Urinary bladder (tissue), 3 donors: ENCODE measurements at regions not wholly inside any gene's neighbourhood (a gene's known extent, or its start where the extent isn't known, plus 50 kb on each side); places are given as distances from the start of the nearest gene placed in this dataset.
"Not testable (repeated sequence)": the region's sequence is repeated elsewhere in the genome, so short reads cannot be mapped to it uniquely, and the experiment has no call there.

Source experiments
- DNase-seq: peaks from one replicate; pipeline ENCODE4 v3.0.0-alpha.2; 2015; ENCODE audit errors: extremely low spot score
- H3K27ac ChIP-seq: one replicate; pipeline ENCODE4 v1.5.1; 2013; ENCODE audit warnings: low read depth, mild to moderate bottlenecking, moderate library complexity
- H3K36me3 ChIP-seq: one replicate; pipeline ENCODE4 v1.6.1; 2013; ENCODE audit warnings: mild to moderate bottlenecking, moderate library complexity; ENCODE audit not compliant: insufficient read depth
- H3K4me1 ChIP-seq: one replicate; pipeline ENCODE4 v1.6.1; 2013; ENCODE audit warnings: mild to moderate bottlenecking, moderate library complexity; ENCODE audit not compliant: insufficient read depth
- H3K4me3 ChIP-seq: one replicate; pipeline ENCODE4 v1.5.1; 2013; ENCODE audit warnings: low read depth, low read length
- WGBS: extraction: QIAGEN DNeasy Blood & Tissue Kit; methylation state at CpG from one replicate; pipeline ENCODE4 v1.1.7; 2013; 5-methylcytosine and 5-hydroxymethylcytosine counted together
- donor health status: healthy with polysubstance abuse.
- donor health status: healthy.

DNA sequence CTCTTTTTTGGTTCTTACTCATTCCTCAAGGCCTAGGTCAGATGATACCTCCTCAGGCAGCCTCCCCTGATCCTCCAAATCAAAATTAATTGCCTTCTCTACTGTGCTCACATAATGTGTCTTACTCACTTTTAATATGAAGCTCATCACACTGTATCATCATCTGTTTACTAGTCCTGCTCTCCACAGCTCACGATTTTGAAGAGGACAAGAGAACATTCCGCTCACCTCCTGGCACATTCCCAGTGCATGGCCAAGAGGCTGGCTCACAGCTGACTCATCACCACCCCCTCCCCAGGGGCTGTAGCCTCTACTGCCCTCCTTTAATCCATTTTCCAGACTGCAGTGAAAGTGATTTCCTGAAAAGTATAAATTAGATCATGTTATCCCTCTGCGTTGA lies 133.1 kb downstream of the ALDH8A1 start:
- no peak overlapping the region for H3K4me3 ChIP-seq
- no peak for DNase-seq
- no peak overlapping the region for H3K27ac ChIP-seq
- WGBS, result 79% methylated on average over 3 of the region's 3 CpGs
- no peaks in the 10 kb centered on the region for H3K4me1 ChIP-seq
- H3K36me3 ChIP-seq, result no peaks in the 10 kb centered on the region

GRCh38 chr6:134816300-134816699 lies 133.6 kb downstream of the ALDH8A1 start:
- no peak overlapping the region for H3K4me3 ChIP-seq
- H3K36me3 ChIP-seq, result no peaks in the 10 kb centered on the region
- no peaks in the 10 kb centered on the region for H3K4me1 ChIP-seq
- WGBS, result 92% methylated on average over 1 of the region's 1 CpG
- DNase-seq, result no peak
- H3K27ac ChIP-seq, result no peak overlapping the region

DNA sequence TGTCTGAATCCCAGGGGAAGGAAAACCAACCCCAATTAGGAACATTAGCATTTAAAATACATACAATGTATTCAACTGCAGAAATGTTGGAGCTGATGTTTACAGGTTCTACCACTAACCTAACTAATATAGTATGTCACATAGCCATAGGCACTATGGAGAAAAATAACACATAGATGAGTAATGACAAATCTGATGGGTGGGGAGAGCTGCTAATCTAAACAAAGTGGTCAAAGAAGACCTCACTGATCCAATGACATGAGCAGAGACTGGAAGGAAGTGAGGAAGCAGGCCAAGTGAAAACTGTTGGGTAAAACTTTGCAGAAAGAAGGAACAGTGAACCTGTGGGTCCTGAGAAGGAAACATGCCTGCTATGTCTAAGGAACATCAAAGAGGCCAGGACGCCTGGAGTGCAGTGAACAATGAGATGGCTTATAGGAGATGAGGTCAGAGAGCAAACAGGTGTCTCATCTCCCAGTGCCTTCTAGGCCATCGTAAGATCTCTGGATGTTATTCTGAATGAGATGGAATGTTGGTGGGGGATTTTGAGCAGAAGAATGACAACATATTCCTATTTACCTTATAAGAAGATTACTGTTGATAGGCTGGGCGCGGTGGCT lies 135.7 kb downstream of the ALDH8A1 start:
- WGBS, result 87% methylated on average over 4 of the region's 4 CpGs
- Histone ChIP-seq H3K4me3 (no peak overlapping the region), H3K36me3 (no peaks in the 10 kb centered on the region), H3K27ac (no peak overlapping the region), H3K4me1 (no peaks in the 10 kb centered on the region)
- DNase-seq, result no peak

DNA sequence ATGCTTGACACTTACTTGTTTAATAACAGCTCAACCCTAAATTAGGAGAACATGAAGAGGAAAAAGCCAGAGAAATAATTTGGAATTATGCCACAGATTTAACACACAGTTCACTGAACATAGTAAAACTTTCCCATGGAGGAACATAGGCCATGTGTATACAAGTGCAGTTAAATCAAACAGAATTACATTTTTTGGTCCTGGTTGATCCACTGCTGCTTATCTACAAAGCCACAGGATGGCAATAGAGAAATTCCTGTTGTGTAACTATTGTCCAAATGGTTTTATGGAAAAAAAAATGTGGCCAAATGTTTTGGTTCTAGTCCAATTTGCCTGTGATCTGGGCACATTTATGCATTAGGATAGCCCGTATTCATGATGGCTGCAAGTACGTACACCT lies 136.8 kb downstream of the ALDH8A1 start:
- Histone ChIP-seq H3K36me3 (no peaks in the 10 kb centered on the region), H3K27ac (no peak overlapping the region), H3K4me1 (no peaks in the 10 kb centered on the region), H3K4me3 (no peak overlapping the region)
- 96% methylated on average over 2 of the region's 2 CpGs for WGBS
- no peak for DNase-seq

DNA sequence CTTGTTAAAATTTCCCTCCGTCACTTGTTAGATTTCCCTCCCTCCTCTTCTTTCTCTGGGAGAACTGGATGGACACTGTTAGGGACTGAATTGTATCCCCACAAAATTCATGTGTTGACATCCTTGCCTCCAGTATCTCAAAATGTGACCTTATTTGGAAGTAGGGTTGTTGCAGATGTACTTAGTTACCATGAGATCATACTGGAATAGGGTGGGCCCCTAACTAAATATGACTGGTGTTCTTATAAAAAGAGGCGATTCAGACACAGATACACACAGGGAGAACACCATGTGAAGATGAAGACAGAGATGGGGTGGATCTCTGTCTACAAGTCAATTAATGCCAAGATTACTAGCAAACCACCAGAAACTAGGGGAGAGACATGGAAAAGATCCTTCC lies 139.5 kb downstream of the ALDH8A1 start:
- no peaks in the 10 kb centered on the region for H3K4me1 ChIP-seq
- DNase-seq, result no peak
- 78% methylated on average over 2 of the region's 2 CpGs for WGBS
- no peak overlapping the region for H3K27ac ChIP-seq
- H3K36me3 ChIP-seq, result no peaks in the 10 kb centered on the region
- no peak overlapping the region for H3K4me3 ChIP-seq

DNA sequence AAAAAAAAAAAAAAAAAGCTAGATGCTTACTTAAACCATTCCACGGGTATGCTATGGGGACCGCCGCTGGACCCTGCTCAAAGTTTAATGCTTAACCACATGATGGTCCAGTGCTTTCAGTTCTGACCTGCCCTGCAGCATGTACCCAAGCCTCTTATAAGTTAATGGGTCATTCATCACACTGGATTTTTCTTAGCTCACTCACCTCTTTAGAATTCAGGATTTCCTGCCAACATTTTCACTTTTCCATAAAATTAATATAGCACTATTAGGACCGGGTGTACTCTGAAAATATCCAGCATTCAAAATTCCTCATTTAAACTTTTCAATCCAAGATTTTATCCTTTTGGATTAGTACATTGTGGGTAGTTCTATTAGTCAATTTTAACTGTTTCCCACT lies 140.8 kb downstream of the ALDH8A1 start:
- Histone ChIP-seq H3K4me3 (no peak overlapping the region), H3K27ac (no peak overlapping the region), H3K36me3 (no peaks in the 10 kb centered on the region), H3K4me1 (peaks cover 2% of the 10 kb centered on the region)
- no peak for DNase-seq
- 77% methylated on average over 4 of the region's 4 CpGs for WGBS

GRCh38 chr6:134806180-134806798 lies 143.6 kb downstream of the ALDH8A1 start:
- Histone ChIP-seq H3K4me1 (peaks cover 2% of the 10 kb centered on the region), H3K36me3 (no peaks in the 10 kb centered on the region), H3K27ac (no peak overlapping the region), H3K4me3 (no peak overlapping the region)
- 60% methylated on average over 5 of the region's 5 CpGs for WGBS
- no peak for DNase-seq

GRCh38 chr6:134805168-134805567 lies 144.7 kb downstream of the ALDH8A1 start:
- WGBS, result 39% methylated on average over 6 of the region's 6 CpGs
- Histone ChIP-seq H3K36me3 (no peaks in the 10 kb centered on the region), H3K4me3 (no peak overlapping the region), H3K27ac (no peak overlapping the region), H3K4me1 (peaks cover 2% of the 10 kb centered on the region)
- no peak for DNase-seq

GRCh38 chr6:134804311-134804710 lies 145.6 kb downstream of the ALDH8A1 start:
- H3K27ac ChIP-seq, result not testable (repeated sequence)
- WGBS, result 96% methylated on average over 10 of the region's 10 CpGs

DNA sequence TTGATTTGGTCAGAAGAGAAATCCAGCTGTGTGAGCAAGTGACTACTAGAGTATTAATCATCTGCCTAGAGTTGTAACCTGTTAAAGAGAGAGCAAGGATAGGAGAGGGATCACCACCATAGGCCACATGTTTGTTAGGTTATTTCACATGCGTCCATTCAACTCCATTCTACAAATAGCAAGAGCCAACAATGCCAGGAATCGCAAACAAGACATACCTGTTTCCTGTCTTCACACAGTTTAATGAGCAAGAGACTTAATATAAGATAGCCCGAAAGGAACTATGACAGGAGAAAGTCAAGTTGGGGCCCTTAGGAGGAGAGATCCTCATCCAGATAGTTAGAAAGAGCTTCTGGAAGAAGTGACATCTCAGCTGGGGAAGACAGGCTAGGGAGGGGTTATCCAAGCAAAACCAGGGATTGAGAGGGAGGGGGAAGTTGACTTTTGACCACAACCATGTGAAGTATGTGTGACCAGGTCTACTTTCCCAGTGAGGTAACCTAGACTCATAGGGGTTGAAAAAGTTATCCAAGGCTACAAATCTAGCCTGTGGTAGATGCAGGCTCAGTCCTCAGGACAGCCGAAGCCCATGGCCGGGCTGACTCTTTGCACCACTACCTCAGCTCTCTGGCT lies 147.4 kb downstream of the ALDH8A1 start:
- DNase-seq, result no peak
- H3K4me3 ChIP-seq, result no peak overlapping the region
- 94% methylated on average over 5 of the region's 5 CpGs for WGBS
- H3K4me1 ChIP-seq, result peaks cover 2% of the 10 kb centered on the region
- no peaks in the 10 kb centered on the region for H3K36me3 ChIP-seq
- no peak overlapping the region for H3K27ac ChIP-seq

More at GRCh38 chr6:134804311-134804710, 145.6 kb downstream of the ALDH8A1 start:
- H3K36me3 ChIP-seq, H3K4me1 ChIP-seq, H3K4me3 ChIP-seq, DNase-seq: not testable (repeated sequence)

DNA sequence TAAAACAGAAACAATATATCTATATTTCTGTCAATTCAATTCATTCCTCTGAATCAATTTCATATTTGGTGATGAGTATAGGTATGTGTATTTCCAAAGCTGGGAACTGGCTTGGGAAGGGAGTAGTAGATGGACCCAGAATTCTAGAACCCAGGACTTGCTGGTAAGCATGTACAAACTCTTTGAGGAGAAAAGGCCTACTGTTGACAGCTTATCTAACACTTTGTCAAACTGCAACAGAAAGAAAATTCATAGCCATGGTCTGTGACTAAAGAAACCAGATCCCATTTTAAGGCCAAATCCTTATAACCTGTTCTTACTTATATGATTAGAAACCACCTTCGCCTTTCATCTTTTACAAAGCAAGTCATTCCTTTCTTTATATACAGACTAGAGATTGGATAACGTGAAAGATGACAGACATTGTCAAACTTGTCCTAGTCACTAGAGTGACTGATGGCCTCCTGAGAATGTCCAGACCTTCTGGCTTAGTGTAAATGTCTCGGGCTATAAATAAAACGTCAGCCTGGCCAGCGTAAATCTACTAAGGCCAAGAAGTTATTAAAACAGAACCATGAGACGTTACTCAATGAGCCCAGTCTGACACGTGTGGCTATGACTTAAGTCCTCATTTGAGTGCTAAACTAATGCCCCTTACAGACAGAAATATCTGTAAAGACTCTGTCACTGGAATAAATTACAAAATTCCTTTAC lies 152.3 kb downstream of the ALDH8A1 start:
- Histone ChIP-seq H3K4me3 (no peak overlapping the region), H3K27ac (no peak overlapping the region), H3K4me1 (no peaks in the 10 kb centered on the region), H3K36me3 (no peaks in the 10 kb centered on the region)
- DNase-seq, result no peak
- WGBS, result 33% methylated on average over 7 of the region's 7 CpGs

- H3K4me1 ChIP-seq, result no peaks in the 10 kb centered on the region
- no peaks in the 10 kb centered on the region for H3K36me3 ChIP-seq
- DNase-seq, result no peak
- H3K4me3 ChIP-seq, result no peak overlapping the region
- no peak overlapping the region for H3K27ac ChIP-seq
- 35% methylated on average over 1 of the region's 1 CpG for WGBS
Observed at GRCh38 chr6:134795691-134796090, 154.2 kb downstream of the ALDH8A1 start.

DNA sequence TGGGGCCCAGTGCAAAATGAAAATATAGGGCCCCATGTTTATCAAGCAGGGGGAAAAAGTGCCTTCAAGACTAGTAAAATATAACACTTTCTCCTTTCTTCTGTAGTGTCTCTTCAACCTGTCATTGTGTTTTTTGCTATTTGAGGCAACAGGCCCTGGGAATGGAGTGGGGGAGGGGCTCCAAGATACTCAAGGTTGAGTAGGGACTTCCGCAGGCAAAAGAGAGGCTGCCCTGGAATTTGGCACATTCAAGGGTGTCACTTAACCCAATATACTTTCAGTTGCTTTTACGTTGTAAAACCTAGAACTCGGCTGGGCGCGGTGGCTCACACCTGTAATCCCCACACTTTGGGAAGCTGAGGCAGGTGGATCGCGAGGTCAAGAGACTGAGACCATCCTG lies 154.9 kb downstream of the ALDH8A1 start:
- H3K27ac ChIP-seq, result no peak overlapping the region
- no peaks in the 10 kb centered on the region for H3K4me1 ChIP-seq
- DNase-seq, result no peak
- H3K36me3 ChIP-seq, result no peaks in the 10 kb centered on the region
- no peak overlapping the region for H3K4me3 ChIP-seq
- WGBS, result 96% methylated on average over 7 of the region's 7 CpGs
